Kidney (tissue), 13 donors: ENCODE measurements at regions not wholly inside any gene's neighbourhood (a gene's known extent, or its start where the extent isn't known, plus 50 kb on each side); places are given as distances from the start of the nearest gene placed in this dataset.

Experiments used
- DNase-seq, 5 donors: peaks; one replicate each; pipeline ENCODE4 v3.0.0-alpha.2; 2013 to 2020
- FAIRE-seq: peaks from 2 replicates; lab custom pipeline; 2012; peaks lifted over from hg19 to GRCh38; lab: Jason Lieb, UNC
- H3K27ac ChIP-seq, 2 donors: one replicate each; pipeline ENCODE4 v1.7.0; 2013; ENCODE audit warnings: low read depth in 2 of 2, low read length in 2 of 2, inconsistent platforms in 1 of 2
- H3K27me3 ChIP-seq: one replicate; pipeline ENCODE4 v1.7.1; 2013; ENCODE audit warnings: low read length, inconsistent platforms; ENCODE audit not compliant: control insufficient read depth, insufficient read depth
- H3K36me3 ChIP-seq, 3 donors: one replicate each; pipeline versions ENCODE4 v1.7.0 to v1.7.1; 2013; ENCODE audit warnings: low read length in 3 of 3, control low read depth in 1 of 3, inconsistent platforms in 1 of 3; ENCODE audit not compliant: insufficient read depth in 3 of 3, control insufficient read depth in 2 of 3
- H3K4me1 ChIP-seq, 3 donors: one replicate each; pipeline versions ENCODE4 v1.7.0 to v1.7.1; 2013; ENCODE audit warnings: low read length in 3 of 3, inconsistent platforms in 1 of 3, low read depth in 1 of 3; ENCODE audit not compliant: control insufficient read depth in 2 of 3, insufficient read depth in 2 of 3
- H3K4me3 ChIP-seq, 3 donors: one replicate each; pipeline versions ENCODE4 v1.7.0 to v1.8.1; 2013; ENCODE audit warnings: low read length in 3 of 3, control low read depth in 1 of 3, inconsistent platforms in 1 of 3
- H3K9ac ChIP-seq, 3 donors: one replicate each; pipeline versions ENCODE4 v1.7.0 to v1.7.1; 2013; ENCODE audit warnings: low read length in 3 of 3, control low read depth in 1 of 3, inconsistent platforms in 1 of 3
- H3K9me3 ChIP-seq, 3 donors: one replicate each; pipeline versions ENCODE4 v1.7.0 to v1.7.1; 2013; ENCODE audit warnings: low read length in 3 of 3, control low read depth in 1 of 3, inconsistent platforms in 1 of 3; ENCODE audit not compliant: control insufficient read depth in 2 of 3, insufficient read depth in 1 of 3
- intact Hi-C: fragments of 100-400 bp; cut with DNase I; formaldehyde crosslinking; loops from one replicate; pipeline ENCODE4 v1.11.1; 2022
- TF ChIP-seq, protein P1 (sequence below): IDR thresholded peaks from 3 replicates; pipeline ENCODE4 v1.5.1; 2012; ENCODE audit warnings: mild to moderate bottlenecking, moderate library complexity, borderline replicate concordance; ENCODE audit not compliant: insufficient read depth; ENCODE audit errors: extremely low read depth
- donor health status: control.
- donor health status: control.
- donor health status: control.
- donor health status: control.
- donor health status: control.
- donor health status: DM: yes; HTN: yes; CAD: no.
- donor health status: Normal renal cell carcinoma (clear cell type).

DNA sequence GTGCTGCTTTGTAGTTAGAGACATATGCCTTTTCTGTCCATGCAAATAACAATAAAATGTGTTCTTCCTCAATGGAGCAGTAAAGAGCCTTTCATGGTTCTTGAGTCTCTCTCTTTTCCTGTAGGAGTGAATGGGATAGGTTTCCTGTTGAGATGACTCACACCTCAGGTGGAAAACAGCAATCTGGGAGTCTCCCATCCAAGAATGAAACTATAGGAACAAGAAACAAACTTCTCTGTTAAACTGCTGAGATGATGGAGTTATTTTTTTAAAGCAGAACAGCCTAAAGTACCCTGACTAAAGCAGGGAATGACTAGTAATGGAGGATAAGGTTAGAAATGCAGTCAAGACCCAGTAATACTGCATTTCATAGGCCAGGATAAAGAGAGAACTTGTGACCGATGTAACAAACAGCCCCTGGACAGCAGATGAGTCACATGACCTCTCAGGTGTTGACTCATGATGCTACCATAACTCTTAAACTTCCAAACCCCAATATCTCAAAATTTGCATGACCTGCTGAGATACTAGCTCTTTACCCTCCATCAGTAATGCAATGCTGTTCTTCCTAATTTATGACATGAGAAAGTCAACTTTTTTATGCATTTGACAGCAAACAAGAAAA is 548.9 kb downstream of the CBLN4 start:
- intact Hi-C loops: no loop called here
- no peak overlapping the region for H3K27ac ChIP-seq
- H3K4me1 ChIP-seq: no peaks in the 10 kb centered on the region
- no peak overlapping the region for H3K4me3 ChIP-seq
- H3K9ac ChIP-seq: no peak overlapping the region
- TF ChIP-seq, protein P1, sequence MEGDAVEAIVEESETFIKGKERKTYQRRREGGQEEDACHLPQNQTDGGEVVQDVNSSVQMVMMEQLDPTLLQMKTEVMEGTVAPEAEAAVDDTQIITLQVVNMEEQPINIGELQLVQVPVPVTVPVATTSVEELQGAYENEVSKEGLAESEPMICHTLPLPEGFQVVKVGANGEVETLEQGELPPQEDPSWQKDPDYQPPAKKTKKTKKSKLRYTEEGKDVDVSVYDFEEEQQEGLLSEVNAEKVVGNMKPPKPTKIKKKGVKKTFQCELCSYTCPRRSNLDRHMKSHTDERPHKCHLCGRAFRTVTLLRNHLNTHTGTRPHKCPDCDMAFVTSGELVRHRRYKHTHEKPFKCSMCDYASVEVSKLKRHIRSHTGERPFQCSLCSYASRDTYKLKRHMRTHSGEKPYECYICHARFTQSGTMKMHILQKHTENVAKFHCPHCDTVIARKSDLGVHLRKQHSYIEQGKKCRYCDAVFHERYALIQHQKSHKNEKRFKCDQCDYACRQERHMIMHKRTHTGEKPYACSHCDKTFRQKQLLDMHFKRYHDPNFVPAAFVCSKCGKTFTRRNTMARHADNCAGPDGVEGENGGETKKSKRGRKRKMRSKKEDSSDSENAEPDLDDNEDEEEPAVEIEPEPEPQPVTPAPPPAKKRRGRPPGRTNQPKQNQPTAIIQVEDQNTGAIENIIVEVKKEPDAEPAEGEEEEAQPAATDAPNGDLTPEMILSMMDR: no peak
- DNase-seq (peak in 1 of 5 donors; percentile 11), FAIRE-seq (no peak)
- H3K27me3 ChIP-seq: no peaks in the 10 kb centered on the region
- no peaks in the 10 kb centered on the region for H3K36me3 ChIP-seq
- no peaks in the 10 kb centered on the region for H3K9me3 ChIP-seq

DNA sequence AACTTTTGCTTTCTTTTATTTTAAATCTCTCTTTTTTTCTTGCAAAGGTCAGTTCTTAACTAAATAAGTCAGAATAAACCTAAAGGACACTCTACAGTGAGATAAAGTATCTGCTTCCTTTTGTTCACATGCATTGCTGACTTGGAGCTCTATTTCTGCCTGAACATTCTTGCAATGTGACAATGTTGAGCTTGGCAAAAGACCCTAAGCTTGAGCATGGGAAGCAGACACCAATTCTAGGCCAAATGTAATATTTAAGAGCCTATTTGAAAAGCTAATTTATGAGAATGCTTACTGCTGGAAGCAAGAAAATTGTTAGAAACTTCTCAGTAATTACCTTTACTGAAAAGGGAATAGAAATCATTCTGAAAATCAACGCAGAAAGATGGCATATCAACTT is 556.2 kb downstream of the CBLN4 start:
- Histone ChIP-seq H3K9me3 (no peaks in the 10 kb centered on the region), H3K36me3 (no peaks in the 10 kb centered on the region), H3K4me1 (no peaks in the 10 kb centered on the region), H3K27ac (no peak overlapping the region), H3K27me3 (no peaks in the 10 kb centered on the region), H3K4me3 (no peak overlapping the region), H3K9ac (no peak overlapping the region)
- TF ChIP-seq, protein P1: no peak
- intact Hi-C loops: no loop called here
- FAIRE-seq: no peak
- DNase-seq: peak in 2 of 5 donors; percentile 50 to 83

DNA sequence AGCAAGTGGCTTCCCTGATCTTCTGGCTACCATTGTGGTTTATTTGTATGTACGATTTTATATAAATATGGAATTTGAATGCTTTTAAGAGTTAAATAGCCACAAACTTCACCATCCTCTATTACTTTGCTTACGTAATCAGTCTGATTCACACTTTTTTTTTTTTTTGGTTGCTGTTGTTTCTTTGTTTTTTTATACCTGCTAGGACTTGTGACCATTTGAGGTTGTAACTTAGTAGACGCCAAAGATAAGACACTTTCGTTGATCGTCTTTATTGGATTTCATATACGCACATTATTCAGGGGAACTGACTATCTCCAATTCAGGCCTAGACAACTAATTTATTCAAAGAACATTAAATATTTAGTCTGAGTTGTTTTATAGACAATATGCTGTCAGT is 559.0 kb downstream of the CBLN4 start:
- no peak overlapping the region for H3K9ac ChIP-seq
- no peaks in the 10 kb centered on the region for H3K9me3 ChIP-seq
- no peaks in the 10 kb centered on the region for H3K36me3 ChIP-seq
- H3K4me3 ChIP-seq: no peak overlapping the region
- no peaks in the 10 kb centered on the region for H3K4me1 ChIP-seq
- intact Hi-C loops: no loop called here
- TF ChIP-seq, protein P1: no peak
- H3K27me3 ChIP-seq: no peaks in the 10 kb centered on the region
- DNase-seq: no peak
- no peak for FAIRE-seq
- no peak overlapping the region for H3K27ac ChIP-seq

DNA sequence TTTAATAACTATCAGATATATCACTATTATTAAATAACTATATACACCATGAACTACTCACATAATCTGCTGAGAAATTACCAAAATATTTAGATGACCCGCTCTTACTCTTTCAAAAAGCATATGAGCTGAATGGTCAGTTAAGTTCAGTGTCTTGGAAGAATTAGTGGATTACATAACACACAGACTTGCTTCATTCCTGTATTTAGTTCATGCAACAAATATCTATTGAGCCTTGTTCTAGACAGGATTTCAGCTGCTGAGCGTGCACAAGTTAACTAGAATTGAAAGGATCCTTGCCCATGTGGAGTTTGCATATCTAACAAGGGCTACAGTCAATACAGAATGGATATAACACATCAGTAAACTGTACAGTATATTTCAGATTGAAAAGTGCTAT is 566.2 kb downstream of the CBLN4 start:
- Histone ChIP-seq H3K36me3 (no peaks in the 10 kb centered on the region), H3K9ac (no peak overlapping the region), H3K27me3 (no peaks in the 10 kb centered on the region), H3K4me1 (no peaks in the 10 kb centered on the region), H3K9me3 (no peaks in the 10 kb centered on the region), H3K27ac (no peak overlapping the region), H3K4me3 (no peak overlapping the region)
- TF ChIP-seq, protein P1: no peak
- FAIRE-seq: no peak
- intact Hi-C loops: no loop called here
- DNase-seq: no peak
